Heart right ventricle (tissue), 16 donors: ENCODE measurements at regions not wholly inside any gene's neighbourhood (a gene's known extent, or its start where the extent isn't known, plus 50 kb on each side); places are given as distances from the start of the nearest gene placed in this dataset.
"Not testable (repeated sequence)": the region's sequence is repeated elsewhere in the genome, so short reads cannot be mapped to it uniquely, and the experiment has no call there.

Experiments
- ATAC-seq, 8 donors: fragments of 200-7000 bp; cut with Tn5 transposase; one replicate each; pipeline ENCODE4 v1.9.1; 2020; ENCODE audit warnings: mild to moderate bottlenecking in 8 of 8, moderate library complexity in 8 of 8, moderate number of reproducible peaks in 1 of 8
- DNase-seq, 2 donors: peaks; one replicate each; pipeline ENCODE4 v3.0.0-alpha.2; 2020
- H3K27ac ChIP-seq, 10 donors: fragments of 200-600 bp; sonication (generic) in 2 of 10; one replicate each; pipeline versions ENCODE4 v1.5.0 to v1.8.0; 2020 to 2022; ENCODE audit warnings: mild to moderate bottlenecking in 3 of 10
- H3K27me3 ChIP-seq, 7 donors: fragments of 200-600 bp; one replicate each; pipeline ENCODE4 v1.8.0; 2021 to 2022; ENCODE audit warnings: mild to moderate bottlenecking in 2 of 7
- H3K36me3 ChIP-seq, 9 donors: fragments of 200-600 bp; sonication (generic) in 1 of 9; one replicate each; pipeline versions ENCODE4 v1.5.0 to v1.8.0; 2020 to 2022; ENCODE audit warnings: mild to moderate bottlenecking in 2 of 9
- H3K4me1 ChIP-seq, 9 donors: fragments of 200-600 bp; sonication (generic) in 1 of 9; one replicate each; pipeline versions ENCODE4 v1.5.0 to v1.8.0; 2020 to 2022; ENCODE audit warnings: mild to moderate bottlenecking in 4 of 9
- H3K4me3 ChIP-seq, 10 donors: fragments of 200-600 bp; sonication (generic) in 2 of 10; one replicate each; pipeline versions ENCODE4 v1.5.0 to v1.8.0; 2020 to 2022; ENCODE audit warnings: mild to moderate bottlenecking in 7 of 10, moderate library complexity in 2 of 10
- H3K9me3 ChIP-seq, 11 donors: fragments of 200-600 bp in 10 of 11; sonication (generic) in 2 of 11; one replicate each; pipeline versions ENCODE4 v1.5.0 to v1.8.0; 2013 to 2022; ENCODE audit warnings: mild to moderate bottlenecking in 2 of 11, control low read depth in 1 of 11, moderate library complexity in 1 of 11
- WGBS, 2 donors: extraction: QIAGEN DNeasy Blood & Tissue Kit; methylation state at CpG; one replicate each; pipeline ENCODE4 v1.1.7; 2013; ENCODE audit warnings: inconsistent platforms in 1 of 2; 5-methylcytosine and 5-hydroxymethylcytosine counted together
- intact Hi-C, 10 donors: fragments of 100-400 bp; cut with DNase I; formaldehyde crosslinking; loops; one replicate each; pipeline versions ENCODE4 v1.11.1 to v1.14.2; 2022
- microRNA-seq, 2 donors: library from miRNA; unstranded; fragments of <30 nt; microRNA quantifications; one replicate each; pipeline ENCODE4 v1.2.0, GENCODE V29; 2021
- TF ChIP-seq, protein P1 (sequence below), 9 donors: fragments of 200-600 bp; sonication (generic) in 2 of 9; IDR thresholded peaks; one replicate each; pipeline versions ENCODE4 v1.5.0 to v1.8.0; 2021 to 2022; ENCODE audit warnings: antibody characterized with exemption in 9 of 9, mild to moderate bottlenecking in 5 of 9, moderate library complexity in 1 of 9
- donor health status: Arrhythmogenic right ventricular cardiomyopathy.
- donor health status: ischemic (EF 13 %, LVEDD 7.1; RV severe dilation, severe dysfunction).
- donor health status: healthy with polysubstance abuse.
- donor health status: DM: no; HTN: yes; CAD: no.
- donor health status: DM: no; HTN: no; CAD: no.
- donor health status: ischemic (EF 25% LVEDD 6.9; RV normal size, moderate dysfunction).
- donor health status: ischemic (EF 25% LVEDD 5.7; RV mildly dilated, moderate dysfunction).
- donor health status: healthy.
- donor health status: DM: yes; HTN: yes; CAD: no.
- donor health status: Ischemic cardiomyopathy.
- donor health status: ischemic (EF 35%, LVEDD 5.7; RV mildly dilated, moderate dysfunction).
- donor health status: nonischemic (EF 11% LVEDD 7.7; RV severe dilation, severe dysfunction).
- donor health status: DM: yes; HTN: yes; CAD: no.
- donor health status: PGD.
- donor health status: ischemic (EF 29% LVEDD 5.4; RV normal size, mild dysfunction).
- donor health status: nonischemic (EF 23%, LVEDD 6.1; RV moderate dilation, normal function).

DNA sequence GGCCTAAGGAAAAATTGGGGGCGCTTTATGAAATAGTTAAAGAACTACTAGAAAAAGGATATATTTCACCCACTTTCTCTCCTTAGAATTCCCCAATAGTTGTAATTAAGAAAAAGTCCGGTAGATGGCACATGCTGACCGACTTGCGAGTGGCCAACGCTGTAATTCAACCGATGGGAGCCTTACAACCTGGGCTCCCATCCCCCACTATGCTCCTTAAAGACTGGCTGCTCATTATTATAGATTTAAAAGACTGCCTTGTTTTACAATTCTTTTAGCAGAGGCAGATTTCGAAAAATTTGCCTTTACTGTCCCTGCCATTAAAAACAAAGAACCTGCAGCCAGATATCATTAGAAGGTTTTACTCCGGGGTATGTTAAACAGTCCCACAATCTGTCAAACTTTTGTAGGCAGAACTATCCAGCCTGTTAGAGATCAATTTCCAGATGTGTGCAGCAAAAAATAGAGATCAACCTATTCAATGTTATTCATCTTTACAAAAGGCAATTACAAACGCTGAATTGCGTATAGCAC is 58.5 kb upstream of the PRSS16 start:
- intact Hi-C loops, result loop anchor here in 7 of 10 donors (1.0 to 10.0 kb wide), 11 partner anchors 283 to 708 kb away; partner anchors contain the start of gene ZNF184 (in 2 of the 7)
- Histone ChIP-seq H3K27ac (peak overlapping the region in 9 of 10 donors; percentile 49 to 80 (median 63)), H3K4me3 (peak overlapping the region; percentile 38 to 73 (median 64)), H3K36me3 (no peaks in the 10 kb centered on the region), H3K4me1 (peaks cover 0 to 12% (median 4%) of the 10 kb centered on the region in 9 donors), H3K27me3 (peaks cover 0 to 10% (median 0%) of the 10 kb centered on the region in 7 donors), H3K9me3 (no peaks in the 10 kb centered on the region)
- peak; percentile 88 to 97 (median 93) for ATAC-seq
- 21 to 23% methylated on average over 10 of the region's 10 CpGs for WGBS, 2 donors
- TF ChIP-seq, protein P1, sequence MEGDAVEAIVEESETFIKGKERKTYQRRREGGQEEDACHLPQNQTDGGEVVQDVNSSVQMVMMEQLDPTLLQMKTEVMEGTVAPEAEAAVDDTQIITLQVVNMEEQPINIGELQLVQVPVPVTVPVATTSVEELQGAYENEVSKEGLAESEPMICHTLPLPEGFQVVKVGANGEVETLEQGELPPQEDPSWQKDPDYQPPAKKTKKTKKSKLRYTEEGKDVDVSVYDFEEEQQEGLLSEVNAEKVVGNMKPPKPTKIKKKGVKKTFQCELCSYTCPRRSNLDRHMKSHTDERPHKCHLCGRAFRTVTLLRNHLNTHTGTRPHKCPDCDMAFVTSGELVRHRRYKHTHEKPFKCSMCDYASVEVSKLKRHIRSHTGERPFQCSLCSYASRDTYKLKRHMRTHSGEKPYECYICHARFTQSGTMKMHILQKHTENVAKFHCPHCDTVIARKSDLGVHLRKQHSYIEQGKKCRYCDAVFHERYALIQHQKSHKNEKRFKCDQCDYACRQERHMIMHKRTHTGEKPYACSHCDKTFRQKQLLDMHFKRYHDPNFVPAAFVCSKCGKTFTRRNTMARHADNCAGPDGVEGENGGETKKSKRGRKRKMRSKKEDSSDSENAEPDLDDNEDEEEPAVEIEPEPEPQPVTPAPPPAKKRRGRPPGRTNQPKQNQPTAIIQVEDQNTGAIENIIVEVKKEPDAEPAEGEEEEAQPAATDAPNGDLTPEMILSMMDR (IDR thresholded peaks at IDR 0.05), result peak; percentile 70 to 87 (median 79)
- peak in 1 of 2 donors; percentile 59 for DNase-seq

DNA sequence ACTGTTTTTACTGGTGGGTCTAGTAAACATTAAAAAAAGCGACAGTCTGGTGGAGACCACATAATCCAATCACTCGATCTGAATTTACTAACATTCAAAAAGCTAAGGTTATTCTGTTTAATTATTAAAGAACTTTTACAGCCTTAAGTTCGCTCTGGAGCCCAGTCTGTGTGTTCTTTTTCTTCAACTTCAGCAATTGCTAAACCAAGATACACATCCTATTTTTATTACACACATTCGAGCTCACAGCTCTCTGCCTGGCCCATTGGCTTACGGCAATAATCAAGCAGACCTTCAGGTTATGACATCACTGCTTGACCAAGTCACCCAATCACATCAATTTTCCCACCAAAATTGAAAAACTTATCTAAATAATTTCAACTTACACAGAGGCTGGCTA is 57.4 kb upstream of the PRSS16 start:
- intact Hi-C loops, result no loop called here
- TF ChIP-seq, protein P1 (IDR thresholded peaks at IDR 0.05), result no peak
- peaks cover 0 to 12% (median 4%) of the 10 kb centered on the region in 9 donors for H3K4me1 ChIP-seq
- no peak for ATAC-seq
- H3K36me3 ChIP-seq, result no peaks in the 10 kb centered on the region
- H3K27me3 ChIP-seq, result peaks cover 0 to 7% (median 0%) of the 10 kb centered on the region in 7 donors
- no peak overlapping the region for H3K4me3 ChIP-seq
- WGBS, 2 donors, result 90 to 92% methylated on average over 5 of the region's 5 CpGs
- DNase-seq, result no peak
- no peak overlapping the region for H3K27ac ChIP-seq
- H3K9me3 ChIP-seq, result no peaks in the 10 kb centered on the region

DNA sequence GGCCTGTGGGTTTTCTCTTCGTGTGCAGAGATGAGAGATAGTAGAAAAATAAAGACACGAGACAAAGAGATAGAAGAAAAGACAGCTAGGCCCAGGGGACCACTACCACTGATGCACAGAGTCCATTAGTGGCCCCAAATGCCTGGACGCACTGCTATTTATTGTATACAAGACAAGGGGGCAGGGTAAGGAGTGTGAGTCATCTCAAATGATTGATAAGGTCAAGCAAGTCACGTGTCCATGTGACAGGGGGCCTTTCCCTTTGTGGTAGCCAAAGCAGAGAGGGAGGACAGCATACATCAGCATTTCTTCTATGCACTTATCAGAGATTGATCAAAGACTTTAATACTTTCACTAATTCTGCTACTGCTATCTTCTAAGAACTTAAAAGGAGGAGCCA is 53.0 kb upstream of the PRSS16 start:
- WGBS, 2 donors, result 67 to 68% methylated on average over 4 of the region's 4 CpGs
- intact Hi-C loops, H3K4me3 ChIP-seq, H3K9me3 ChIP-seq, H3K36me3 ChIP-seq, H3K27me3 ChIP-seq, H3K27ac ChIP-seq, H3K4me1 ChIP-seq, DNase-seq, ATAC-seq: not testable (repeated sequence)

DNA sequence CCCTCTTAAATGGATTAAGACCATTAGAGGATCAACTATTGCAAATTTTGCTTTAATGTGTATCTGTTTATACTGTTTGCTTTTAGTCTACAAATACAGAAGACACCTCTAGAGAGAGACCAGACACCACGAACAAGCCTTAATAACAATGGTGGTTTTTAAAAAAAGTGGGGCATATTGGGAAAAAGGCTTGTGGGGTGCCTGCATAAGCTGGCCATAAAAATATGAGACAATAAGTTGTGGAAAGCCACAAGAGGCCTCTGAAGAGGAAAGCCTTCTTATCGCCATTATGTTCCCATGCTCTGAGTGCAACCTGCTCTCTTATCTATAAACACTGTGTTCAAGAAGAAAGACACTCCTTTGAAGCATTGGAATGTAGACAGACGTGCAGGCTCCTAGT is 52.0 kb upstream of the PRSS16 start:
- not testable (repeated sequence) for H3K36me3 ChIP-seq
- WGBS, 2 donors, result 50 to 56% methylated on average over 3 of the region's 3 CpGs

More for the DNA sequence above, 52.0 kb upstream of the PRSS16 start:
- H3K4me1 ChIP-seq, ATAC-seq, H3K27ac ChIP-seq, DNase-seq, H3K9me3 ChIP-seq, H3K4me3 ChIP-seq, intact Hi-C loops, H3K27me3 ChIP-seq: not testable (repeated sequence)

Small RNA genes in the stretch of these regions (microRNA-seq; reads per million reads assigned to microRNA genes)
- gene MIR3143, result 0.60 to 1.5 reads per million in 2 donors
